ENCODE measurements at regions not wholly inside any gene's neighbourhood (a gene's known extent, or its start where the extent isn't known, plus 50 kb on each side); places are given as distances from the start of the nearest gene placed in this dataset.

- no peak for DNase-seq
These were observed 444.8 kb downstream of the AEBP2 start for GRCh38 chr12:19884021-19884492.

GRCh38 chr12:19885093-19885812 lies 446.0 kb downstream of the AEBP2 start:
- no peak for DNase-seq

GRCh38 chr12:19886065-19886464 lies 446.8 kb downstream of the AEBP2 start:
- no peak for DNase-seq

- DNase-seq, result no peak
These were observed 447.4 kb downstream of the AEBP2 start for GRCh38 chr12:19886639-19887064.

- DNase-seq, result no peak
These were observed 450.7 kb downstream of the AEBP2 start for GRCh38 chr12:19890024-19890423.

- no peak for DNase-seq
These were observed 452.8 kb downstream of the AEBP2 start for GRCh38 chr12:19891936-19892591.

GRCh38 chr12:19893514-19893913 lies 454.2 kb downstream of the AEBP2 start:
- no peak for DNase-seq

- no peak for DNase-seq
These were observed 454.8 kb downstream of the AEBP2 start for GRCh38 chr12:19894050-19894449.

GRCh38 chr12:19894803-19895202 lies 455.5 kb downstream of the AEBP2 start:
- no peak for DNase-seq

- no peak for DNase-seq
These were observed 456.1 kb downstream of the AEBP2 start for GRCh38 chr12:19895246-19896020.

- DNase-seq, result no peak
These were observed 456.7 kb downstream of the AEBP2 start for GRCh38 chr12:19896041-19896440.

- DNase-seq, result no peak
These were observed 457.2 kb downstream of the AEBP2 start for GRCh38 chr12:19896534-19896933.

GRCh38 chr12:19897900-19898408 lies 458.7 kb downstream of the AEBP2 start:
- no peak for DNase-seq

GRCh38 chr12:19901841-19902240 lies 462.5 kb downstream of the AEBP2 start:
- no peak for DNase-seq

- no peak for DNase-seq
These were observed 463.5 kb upstream of the PDE3A start for GRCh38 chr12:19904819-19905218.

GRCh38 chr12:19908830-19909229 lies 459.5 kb upstream of the PDE3A start:
- DNase-seq, result no peak

- no peak for DNase-seq
These were observed 458.9 kb upstream of the PDE3A start for GRCh38 chr12:19909418-19909817.

GRCh38 chr12:19910681-19911080 lies 457.7 kb upstream of the PDE3A start:
- no peak for DNase-seq

- no peak for DNase-seq
These were observed 455.3 kb upstream of the PDE3A start for GRCh38 chr12:19912991-19913390.

- DNase-seq, result no peak
These were observed 452.7 kb upstream of the PDE3A start for GRCh38 chr12:19915392-19916195.

- no peak for DNase-seq
These were observed 452.1 kb upstream of the PDE3A start for GRCh38 chr12:19916196-19916753.

GRCh38 chr12:19916974-19917373 lies 451.4 kb upstream of the PDE3A start:
- DNase-seq, result no peak
